Fibroblast of the aortic adventitia (primary cell): ENCODE measurements at regions not wholly inside any gene's neighbourhood (a gene's known extent, or its start where the extent isn't known, plus 50 kb on each side); places are given as distances from the start of the nearest gene placed in this dataset.

Experiments used
- DNase-seq: peaks from one replicate; pipeline ENCODE4 v3.0.0-alpha.2; 2010; ENCODE audit warnings: low read depth
- H3K4me3 ChIP-seq: 2 replicates; pipeline ENCODE4 v1.5.1; 2011; ENCODE audit warnings: low read depth, mild to moderate bottlenecking, control low read depth, low read length, moderate library complexity
- CTCF ChIP-seq: IDR thresholded peaks from 2 replicates; pipeline ENCODE4 v1.5.1; 2011; ENCODE audit warnings: mild to moderate bottlenecking, low read length, control low read depth, inconsistent platforms; ENCODE audit not compliant: insufficient read depth

GRCh38 chr3:150140614-150141321, 170.1 kb upstream of the PFN2 start:
- TF ChIP-seq CTCF, result no peak
- H3K4me3 ChIP-seq, result no peak overlapping the region
- no peak for DNase-seq

- no peak for TF ChIP-seq CTCF
- H3K4me3 ChIP-seq, result no peak overlapping the region
- no peak for DNase-seq
Observed at GRCh38 chr3:150138824-150139223, 168.1 kb upstream of the PFN2 start.

- no peak overlapping the region for H3K4me3 ChIP-seq
- DNase-seq, result no peak
- no peak for TF ChIP-seq CTCF
Observed at GRCh38 chr3:150136242-150136641, 165.5 kb upstream of the PFN2 start.

GRCh38 chr3:150135287-150135721, 164.6 kb upstream of the PFN2 start:
- DNase-seq, result peak; percentile 31
- no peak for TF ChIP-seq CTCF

GRCh38 chr3:150133293-150133692, 162.6 kb upstream of the PFN2 start:
- no peak for TF ChIP-seq CTCF
- no peak for DNase-seq
- H3K4me3 ChIP-seq, result no peak overlapping the region

More at GRCh38 chr3:150135287-150135721, 164.6 kb upstream of the PFN2 start:
- H3K4me3 ChIP-seq, result no peak overlapping the region

GRCh38 chr3:150132101-150132749, 161.5 kb upstream of the PFN2 start:
- H3K4me3 ChIP-seq, result no peak overlapping the region
- TF ChIP-seq CTCF, result no peak
- DNase-seq, result no peak
